B cell (primary cell): ENCODE measurements at regions not wholly inside any gene's neighbourhood (a gene's known extent, or its start where the extent isn't known, plus 50 kb on each side); places are given as distances from the start of the nearest gene placed in this dataset.

Experiments used
- ATAC-seq: fragments of 200-7000 bp; cut with Tn5 transposase; one replicate; pipeline ENCODE4 v1.10.0; 2021; ENCODE audit warnings: low read depth, mild to moderate bottlenecking, moderate number of reproducible peaks, moderate library complexity
- CTCF ChIA-PET: fragments of 350-600 bp; sonication (Branson Sonifier 250); formaldehyde crosslinking; loops from one replicate; lab custom pipeline; 2021; ENCODE audit warnings: antibody characterized with exemption, inconsistent platforms; lab: Charles Lee
- POLR2A ChIA-PET: fragments of 350-600 bp; sonication (Branson Sonifier 250); formaldehyde crosslinking; loops from one replicate; lab custom pipeline; 2021; ENCODE audit warnings: antibody characterized with exemption; lab: Charles Lee
- DNase-seq: peaks from one replicate; pipeline ENCODE4 v3.0.0; 2013
- H2AFZ ChIP-seq: 2 replicates; pipeline ENCODE4 v1.6.1; 2012; ENCODE audit warnings: mild to moderate bottlenecking, low read depth, low read length; ENCODE audit not compliant: insufficient read depth, poor library complexity, severe bottlenecking
- H3K27ac ChIP-seq, 2 donors: 1 replicate in 1 of 2; 2 replicates in 1 of 2; pipeline ENCODE4 v1.5.1; 2012 to 2013; ENCODE audit warnings: low read length in 2 of 2, mild to moderate bottlenecking in 2 of 2, moderate library complexity in 1 of 2
- H3K27me3 ChIP-seq, 4 experiments: fragments of 200-600 bp in 1 of 4; sonication (generic) in 1 of 4; replicated peaks in 1 of 4; 1 replicate in 2 of 4; 2 replicates in 2 of 4; pipeline versions ENCODE4 v1.6.1 to v1.7.0; 2013 to 2016; ENCODE audit warnings: low read length in 3 of 4, mild to moderate bottlenecking in 2 of 4, mixed read lengths in 1 of 4, moderate library complexity in 1 of 4; ENCODE audit not compliant: insufficient read depth in 4 of 4, control insufficient read depth in 3 of 4; ENCODE audit errors: control extremely low read depth in 1 of 4
- H3K36me3 ChIP-seq, 2 experiments: replicated peaks in 1 of 2; 1 replicate in 1 of 2; 2 replicates in 1 of 2; pipeline versions ENCODE4 v1.6.1 to v1.7.1; 2013; ENCODE audit warnings: low read length in 1 of 2; ENCODE audit not compliant: insufficient read depth in 2 of 2, control insufficient read depth in 1 of 2; ENCODE audit errors: control extremely low read depth in 1 of 2, extremely low read depth in 1 of 2
- H3K4me1 ChIP-seq, 2 donors: fragments of 200-600 bp in 1 of 2; sonication (generic) in 1 of 2; 1 replicate in 1 of 2; 2 replicates in 1 of 2; pipeline versions ENCODE4 v1.5.1 to v1.6.1; 2013 to 2017; ENCODE audit warnings: low read length in 2 of 2; ENCODE audit not compliant: control insufficient read depth in 2 of 2, insufficient read depth in 2 of 2
- H3K4me2 ChIP-seq: replicated peaks from 2 replicates; pipeline ENCODE3; 2012; ENCODE audit warnings: mild to moderate bottlenecking, low read depth, low read length; ENCODE audit not compliant: poor library complexity, severe bottlenecking
- H3K4me3 ChIP-seq, 5 experiments: fragments of 200-600 bp in 1 of 5; sonication (generic) in 1 of 5; 1 replicate in 3 of 5; 2 replicates in 2 of 5; pipeline versions ENCODE4 v1.5.1 to v1.7.0; 2011 to 2016; ENCODE audit warnings: low read length in 4 of 5, mild to moderate bottlenecking in 4 of 5, low read depth in 2 of 5, control low read depth in 1 of 5, moderate library complexity in 1 of 5; ENCODE audit not compliant: insufficient read depth in 1 of 5; ENCODE audit errors: control extremely low read depth in 1 of 5, extremely low read depth in 1 of 5
- H3K79me2 ChIP-seq: fragments of 200-600 bp; sonication (generic); one replicate; pipeline ENCODE4 v1.6.0; 2016; ENCODE audit warnings: low read length; ENCODE audit not compliant: control insufficient read depth, insufficient read depth
- H3K9ac ChIP-seq: fragments of 200-600 bp; sonication (generic); 2 replicates; pipeline ENCODE4 v1.6.1; 2017; ENCODE audit warnings: mild to moderate bottlenecking, low read length, moderate library complexity
- H3K9me3 ChIP-seq, 3 donors: one replicate each; pipeline versions ENCODE4 v1.6.1 to v1.7.1; 2013; ENCODE audit warnings: low read length in 2 of 3; ENCODE audit not compliant: control insufficient read depth in 2 of 3, insufficient read depth in 1 of 3; ENCODE audit errors: control extremely low read depth in 1 of 3
- H4K20me1 ChIP-seq: 2 replicates; pipeline ENCODE4 v1.6.0; 2012; ENCODE audit warnings: mild to moderate bottlenecking, low read length; ENCODE audit not compliant: insufficient read depth, control insufficient read depth, poor library complexity, severe bottlenecking
- H3K27ac Mint-ChIP-seq: one replicate; pipeline ENCODE4 v1.8.0; 2021; ENCODE audit warnings: mixed read lengths
- H3K27me3 Mint-ChIP-seq: one replicate; pipeline ENCODE4 v1.8.0; 2021; ENCODE audit warnings: mixed read lengths
- H3K4me1 Mint-ChIP-seq: one replicate; pipeline ENCODE4 v1.8.0; 2021; ENCODE audit warnings: mixed read lengths
- H3K4me3 Mint-ChIP-seq: one replicate; pipeline ENCODE4 v1.8.0; 2021; ENCODE audit warnings: mixed read lengths
- H3K9me3 Mint-ChIP-seq: one replicate; pipeline ENCODE4 v1.8.0; 2022; ENCODE audit warnings: mixed read lengths; ENCODE audit not compliant: insufficient read depth
- EZH2 ChIP-seq: IDR thresholded peaks from 2 replicates; pipeline ENCODE4 v1.6.1; 2012; ENCODE audit warnings: borderline replicate concordance, low read depth, mild to moderate bottlenecking, moderate library complexity, low read length; ENCODE audit not compliant: insufficient read depth, poor library complexity, severe bottlenecking
- WGBS: methylation state at CpG from one replicate; pipeline ENCODE4 v1.1.5; 2013; ENCODE audit warnings: missing lambda C conversion rate; ENCODE audit not compliant: insufficient coverage; 5-methylcytosine and 5-hydroxymethylcytosine counted together
- intact Hi-C: fragments of 100-400 bp; cut with micrococcal nuclease; formaldehyde crosslinking; loops from one replicate; pipeline ENCODE4 v1.10.0; 2022
- TF ChIP-seq, protein P1 (sequence below): fragments of 200-600 bp; IDR thresholded peaks from one replicate; pipeline ENCODE4 v1.8.0; 2022; ENCODE audit warnings: antibody characterized with exemption, mild to moderate bottlenecking

DNA sequence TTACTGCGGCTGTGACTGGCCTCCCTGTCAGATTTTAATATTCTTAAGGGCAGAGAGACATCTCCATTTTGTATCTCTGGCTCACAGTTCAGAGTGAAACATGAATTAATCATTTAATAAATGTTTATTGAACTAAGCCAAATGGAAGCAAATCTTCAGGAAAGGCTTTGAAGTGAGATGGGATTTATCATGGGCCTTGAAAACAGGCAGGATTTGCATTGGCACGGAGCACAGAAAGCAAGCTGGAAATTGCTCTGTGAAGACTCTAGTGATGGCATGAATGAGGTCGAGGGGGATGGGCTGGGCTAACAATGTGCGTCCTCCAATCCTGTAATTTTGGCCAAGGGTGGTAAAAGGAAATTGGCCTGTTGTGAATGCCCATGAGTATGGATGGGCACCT lies 369.8 kb upstream of the SOX11 start:
- no peak overlapping the region for H2AFZ ChIP-seq
- DNase-seq (no peak), ATAC-seq (no peak)
- H3K36me3 ChIP-seq: no peaks in the 10 kb centered on the region
- no peak overlapping the region for H3K9ac ChIP-seq
- CTCF ChIA-PET: no interaction called here
- no peaks in the 10 kb centered on the region for H3K27me3 Mint-ChIP-seq
- intact Hi-C loops: no loop called here
- H3K27me3 ChIP-seq: no peaks in the 10 kb centered on the region
- 81% methylated on average over 3 of the region's 4 CpGs for WGBS
- no peak overlapping the region for H3K4me3 ChIP-seq
- no peak overlapping the region for H3K4me3 Mint-ChIP-seq
- POLR2A ChIA-PET: no interaction called here
- no peaks in the 10 kb centered on the region for H3K79me2 ChIP-seq
- no peaks in the 10 kb centered on the region for H3K9me3 Mint-ChIP-seq
- H4K20me1 ChIP-seq: no peaks in the 10 kb centered on the region
- H3K9me3 ChIP-seq: peaks cover 0 to 14% (median 0%) of the 10 kb centered on the region in 3 donors
- no peak overlapping the region for H3K27ac Mint-ChIP-seq
- no peaks in the 10 kb centered on the region for H3K4me1 ChIP-seq
- H3K27ac ChIP-seq: no peak overlapping the region
- TF ChIP-seq, protein P1, sequence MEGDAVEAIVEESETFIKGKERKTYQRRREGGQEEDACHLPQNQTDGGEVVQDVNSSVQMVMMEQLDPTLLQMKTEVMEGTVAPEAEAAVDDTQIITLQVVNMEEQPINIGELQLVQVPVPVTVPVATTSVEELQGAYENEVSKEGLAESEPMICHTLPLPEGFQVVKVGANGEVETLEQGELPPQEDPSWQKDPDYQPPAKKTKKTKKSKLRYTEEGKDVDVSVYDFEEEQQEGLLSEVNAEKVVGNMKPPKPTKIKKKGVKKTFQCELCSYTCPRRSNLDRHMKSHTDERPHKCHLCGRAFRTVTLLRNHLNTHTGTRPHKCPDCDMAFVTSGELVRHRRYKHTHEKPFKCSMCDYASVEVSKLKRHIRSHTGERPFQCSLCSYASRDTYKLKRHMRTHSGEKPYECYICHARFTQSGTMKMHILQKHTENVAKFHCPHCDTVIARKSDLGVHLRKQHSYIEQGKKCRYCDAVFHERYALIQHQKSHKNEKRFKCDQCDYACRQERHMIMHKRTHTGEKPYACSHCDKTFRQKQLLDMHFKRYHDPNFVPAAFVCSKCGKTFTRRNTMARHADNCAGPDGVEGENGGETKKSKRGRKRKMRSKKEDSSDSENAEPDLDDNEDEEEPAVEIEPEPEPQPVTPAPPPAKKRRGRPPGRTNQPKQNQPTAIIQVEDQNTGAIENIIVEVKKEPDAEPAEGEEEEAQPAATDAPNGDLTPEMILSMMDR: no peak
- no peak for TF ChIP-seq EZH2
- H3K4me2 ChIP-seq: no peak overlapping the region
- no peaks in the 10 kb centered on the region for H3K4me1 Mint-ChIP-seq

GRCh38 chr2:5325523-5325922 lies 366.7 kb upstream of the SOX11 start:
- Histone ChIP-seq H3K79me2 (no peaks in the 10 kb centered on the region), H3K4me2 (no peak overlapping the region), H3K27me3 (no peaks in the 10 kb centered on the region), H2AFZ (no peak overlapping the region), H3K9ac (no peak overlapping the region), H3K4me1 (no peaks in the 10 kb centered on the region), H3K4me3 (no peak overlapping the region), H3K27ac (no peak overlapping the region), H4K20me1 (no peaks in the 10 kb centered on the region), H3K9me3 (peaks cover 0 to 20% (median 0%) of the 10 kb centered on the region in 3 donors), H3K36me3 (no peaks in the 10 kb centered on the region)
- no peaks in the 10 kb centered on the region for H3K4me1 Mint-ChIP-seq
- WGBS: 96% methylated on average over 21 of the region's 23 CpGs
- H3K27ac Mint-ChIP-seq: no peak overlapping the region
- no peak overlapping the region for H3K4me3 Mint-ChIP-seq
- POLR2A ChIA-PET: no interaction called here
- intact Hi-C loops: no loop called here
- no peaks in the 10 kb centered on the region for H3K9me3 Mint-ChIP-seq
- ATAC-seq: no peak
- no peak for TF ChIP-seq EZH2
- TF ChIP-seq, protein P1: no peak
- no peak for DNase-seq
- CTCF ChIA-PET: no interaction called here
- H3K27me3 Mint-ChIP-seq: no peaks in the 10 kb centered on the region
